ENCODE measurements at regions not wholly inside any gene's neighbourhood (a gene's known extent, or its start where the extent isn't known, plus 50 kb on each side); places are given as distances from the start of the nearest gene placed in this dataset.

DNA sequence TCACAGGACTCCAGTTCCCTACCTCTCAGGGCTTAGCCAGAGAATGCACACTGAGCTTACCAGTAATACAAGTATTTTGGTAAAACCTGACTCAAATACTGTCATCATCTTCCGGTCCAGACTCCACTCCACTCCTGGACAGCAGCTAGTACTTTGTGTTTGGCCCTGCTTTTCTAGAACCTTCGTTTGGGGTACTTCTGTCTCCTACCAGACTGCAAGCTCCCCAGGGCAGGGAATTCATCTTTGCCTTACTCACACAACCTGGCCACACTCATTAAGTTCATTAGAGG is 108.9 kb upstream of the CDC42EP3 start:
- DNase-seq (ENCODE audit: extremely low read depth, low read depth, low spot score) = no peak

GRCh38 chr2:37781028-37781427 is 109.6 kb upstream of the CDC42EP3 start:
- DNase-seq (ENCODE audit: extremely low read depth, low read depth, low spot score) = no peak

DNA sequence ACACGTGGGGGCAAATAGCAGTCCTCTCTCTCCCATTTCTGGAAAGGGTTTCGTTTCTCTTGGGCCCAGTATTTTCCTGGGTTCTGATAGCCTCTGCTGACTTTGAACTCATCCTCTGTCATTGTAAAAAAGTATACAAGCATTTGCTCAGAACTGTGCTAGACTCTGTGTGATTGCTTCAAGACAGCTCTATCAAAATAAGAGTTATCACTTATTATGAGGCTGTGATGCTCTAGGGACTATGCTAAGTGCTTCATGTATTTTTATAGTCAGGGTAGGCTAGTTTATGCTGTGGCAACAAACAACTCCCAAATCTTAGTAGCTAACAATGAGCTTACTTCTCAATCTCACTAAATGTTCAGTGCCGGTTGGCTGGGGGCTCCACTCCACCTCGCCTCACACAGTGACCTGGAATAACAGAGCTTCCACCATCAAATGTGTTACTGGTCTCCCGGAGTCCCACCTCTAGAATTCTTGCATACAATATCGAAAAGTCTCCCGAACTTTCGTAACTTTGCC is 110.8 kb upstream of the CDC42EP3 start:
- no peak for DNase-seq (ENCODE audit: extremely low read depth, low read depth, low spot score)

- no peak for DNase-seq (ENCODE audit: extremely low read depth, low read depth, low spot score)
Observed at GRCh38 chr2:37782721-37783371, 111.4 kb upstream of the CDC42EP3 start.

DNA sequence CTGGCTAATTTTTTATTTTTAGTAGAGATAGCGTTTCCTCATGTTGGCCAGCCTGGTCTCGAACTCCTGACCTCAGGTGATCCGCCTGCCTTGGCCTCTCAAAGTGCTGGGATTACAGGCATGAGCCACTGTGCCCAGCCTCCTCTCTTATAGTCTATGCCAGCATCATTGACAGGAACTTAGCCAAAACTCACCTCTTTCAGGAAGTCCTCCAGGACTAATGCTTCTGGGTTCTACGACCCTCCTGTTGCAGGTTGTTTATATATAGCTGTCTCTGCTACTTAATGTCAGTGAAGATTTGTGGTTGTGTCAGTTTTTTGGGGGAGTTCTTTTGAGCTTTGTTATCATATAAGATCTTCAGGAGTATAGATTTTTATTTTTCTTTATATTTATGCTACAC is 112.1 kb upstream of the CDC42EP3 start:
- DNase-seq (ENCODE audit: extremely low read depth, low read depth, low spot score) = no peak

DNA sequence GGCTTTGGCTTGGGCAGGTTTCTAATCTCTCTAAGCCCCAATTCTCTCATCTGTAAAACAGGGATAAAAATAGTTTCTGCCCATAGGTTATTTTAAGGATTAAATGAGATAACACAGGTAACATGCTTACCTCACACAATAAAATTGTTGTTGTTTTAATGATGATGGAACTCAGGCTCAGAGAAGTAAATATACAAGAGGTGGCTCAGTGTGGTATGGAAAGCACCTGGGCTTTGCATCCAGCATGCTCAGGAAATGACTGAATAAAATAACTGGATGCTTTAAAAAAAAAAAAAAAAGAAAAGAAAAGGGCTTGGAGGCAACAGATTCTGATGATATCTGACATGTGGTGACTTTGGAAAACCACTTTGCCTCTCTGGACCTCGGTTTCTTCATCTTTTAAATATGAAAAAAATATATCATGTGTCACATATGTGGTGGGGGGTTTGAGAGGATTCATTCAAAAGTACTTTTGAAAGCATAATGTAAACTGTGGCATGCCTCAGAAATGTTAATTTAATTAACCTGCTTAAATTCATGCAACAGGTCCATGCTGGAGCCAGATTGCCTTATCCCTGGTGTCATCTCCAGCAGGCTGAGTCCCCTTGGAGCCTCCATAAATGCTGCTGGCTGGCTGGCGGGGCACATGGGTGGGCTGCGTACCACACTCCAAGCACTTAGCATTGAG is 112.8 kb upstream of the CDC42EP3 start:
- DNase-seq (ENCODE audit: extremely low read depth, low read depth, low spot score) = no peak

DNA sequence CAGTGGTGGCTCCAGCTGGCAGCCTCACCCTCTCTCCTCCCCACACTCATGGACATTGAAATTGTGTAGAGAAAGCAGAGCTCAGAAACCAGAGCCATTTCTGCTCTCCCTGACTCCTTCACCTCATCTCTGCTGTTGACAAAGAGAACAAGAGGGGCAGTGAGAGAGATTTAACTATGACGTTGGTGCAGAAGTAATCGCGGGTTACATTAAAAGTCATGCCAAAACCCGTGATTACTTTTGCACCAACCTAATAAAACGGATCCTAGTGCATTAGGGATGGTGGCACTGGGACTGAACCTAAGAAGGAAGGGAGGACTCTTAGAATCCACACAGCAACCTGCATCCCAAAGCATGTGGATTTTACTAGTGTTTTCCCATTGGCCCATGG is 113.3 kb upstream of the CDC42EP3 start:
- DNase-seq (ENCODE audit: extremely low read depth, low read depth, low spot score) = no peak

DNA sequence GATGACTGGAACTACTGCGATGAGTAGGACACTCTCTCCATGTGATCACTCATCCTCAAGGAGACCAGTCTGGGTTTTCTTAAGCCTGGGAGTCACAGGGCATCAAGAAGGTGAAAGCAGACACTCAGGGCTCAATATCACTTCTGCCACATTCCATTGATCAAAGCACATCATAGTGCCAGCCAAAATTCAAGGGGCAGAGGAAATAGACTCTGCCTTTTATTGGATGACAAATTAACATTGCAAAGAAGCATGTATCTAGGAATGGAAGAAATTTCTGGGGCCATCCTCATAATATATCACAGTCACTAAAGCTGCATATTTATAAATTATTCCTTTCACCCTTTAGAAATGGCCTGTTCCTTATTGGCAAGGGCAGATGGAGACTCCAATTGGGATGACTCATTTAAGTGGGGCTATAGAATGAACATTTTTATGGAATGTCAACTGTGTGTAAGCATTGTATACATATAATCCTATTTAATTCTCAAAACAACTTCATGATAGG is 114.8 kb upstream of the CDC42EP3 start:
- no peak for DNase-seq (ENCODE audit: extremely low read depth, low read depth, low spot score)

GRCh38 chr2:37786854-37787253 is 115.4 kb upstream of the CDC42EP3 start:
- no peak for DNase-seq (ENCODE audit: extremely low read depth, low read depth, low spot score)

DNA sequence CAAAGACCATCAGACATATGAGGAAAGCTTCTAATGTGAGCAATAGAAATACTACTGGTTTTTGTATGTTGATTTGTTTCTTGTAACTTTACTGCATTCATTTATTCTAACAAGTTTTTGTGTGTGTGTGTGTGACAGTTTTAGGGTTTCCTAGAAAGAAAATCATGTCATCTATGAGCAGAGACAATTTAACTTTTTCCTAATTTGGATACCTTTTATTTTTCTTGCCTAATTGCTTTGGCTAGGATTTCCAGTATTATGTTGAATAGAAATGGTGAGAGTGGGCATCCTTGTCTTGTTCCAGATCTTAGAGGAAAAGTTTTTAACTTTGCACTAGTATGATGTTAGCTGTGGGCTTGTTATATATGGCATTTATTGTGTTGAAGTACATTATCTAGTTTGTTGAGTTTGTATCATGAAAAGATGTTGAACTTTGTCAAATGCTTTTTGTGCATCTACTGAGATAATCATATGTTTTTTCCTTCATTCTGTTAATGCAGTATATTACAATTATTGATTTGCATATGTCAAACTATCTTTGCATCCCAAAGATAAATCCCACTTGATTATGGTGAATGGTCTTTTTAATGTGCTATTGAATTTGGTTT is 117.3 kb upstream of the CDC42EP3 start:
- DNase-seq (ENCODE audit: extremely low read depth, low read depth, low spot score) = no peak

DNA sequence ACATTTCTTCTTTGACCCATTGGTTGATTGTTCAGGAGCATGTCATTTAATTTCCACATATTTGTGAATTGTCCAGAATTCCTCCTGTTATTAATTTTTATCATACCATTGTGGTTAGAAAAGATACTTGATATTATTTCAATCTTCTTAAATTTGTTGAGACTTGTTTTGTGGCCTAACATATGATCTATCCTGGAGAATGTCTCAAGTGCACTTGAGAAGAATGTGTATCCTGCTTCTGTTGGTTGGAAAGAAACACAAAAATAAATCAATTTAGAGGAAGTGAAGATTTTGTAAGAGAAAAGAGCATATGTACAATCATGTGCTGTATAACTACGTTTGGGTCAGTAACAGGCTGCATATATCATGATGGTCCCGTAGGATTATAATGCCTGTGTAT is 118.6 kb upstream of the CDC42EP3 start:
- no peak for DNase-seq (ENCODE audit: extremely low read depth, low read depth, low spot score)

DNA sequence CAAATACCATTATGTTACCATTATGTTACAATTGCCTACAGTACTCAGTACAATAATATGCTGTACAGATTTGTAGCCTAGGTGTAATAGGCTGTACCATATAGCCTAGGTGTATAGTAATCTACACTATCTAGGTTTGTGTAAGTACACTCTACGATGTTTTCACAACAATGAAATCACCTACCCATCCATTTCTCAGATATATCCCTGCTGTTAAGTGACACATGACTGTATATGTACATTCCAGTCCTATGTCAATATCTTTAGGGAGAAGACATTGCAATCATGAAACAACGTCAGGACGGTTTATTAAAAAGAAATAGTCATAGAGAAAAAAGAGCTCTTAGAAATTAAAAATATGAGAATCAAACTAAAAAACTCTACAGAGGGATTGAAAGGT is 119.0 kb upstream of the CDC42EP3 start:
- no peak for DNase-seq (ENCODE audit: extremely low read depth, low read depth, low spot score)

- DNase-seq (ENCODE audit: extremely low read depth, low read depth, low spot score) = no peak
Observed at GRCh38 chr2:37792366-37792765, 120.9 kb upstream of the CDC42EP3 start.

- no peak for DNase-seq (ENCODE audit: extremely low read depth, low read depth, low spot score)
Observed at GRCh38 chr2:37793004-37793403, 121.6 kb upstream of the CDC42EP3 start.

DNA sequence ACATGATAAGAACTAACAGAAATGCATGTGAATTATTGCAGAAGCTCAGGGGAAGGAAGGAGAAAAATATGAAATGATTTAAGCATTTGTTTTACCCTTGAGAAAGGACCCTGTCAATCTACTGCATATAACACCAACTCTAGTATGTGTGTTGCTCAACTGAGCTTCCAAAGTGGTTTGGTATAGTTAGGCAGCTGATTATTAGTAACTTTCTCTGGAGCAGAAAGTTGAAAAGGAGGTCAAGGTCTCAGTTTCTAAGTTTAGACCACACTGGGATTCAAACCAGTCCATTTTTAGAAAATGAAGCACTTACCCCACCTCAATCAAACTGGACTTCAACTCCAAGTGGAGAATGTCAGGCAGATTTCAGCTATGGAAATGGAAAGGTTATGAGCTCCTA is 123.3 kb upstream of the CDC42EP3 start:
- DNase-seq (ENCODE audit: extremely low read depth, low read depth, low spot score) = no peak

DNA sequence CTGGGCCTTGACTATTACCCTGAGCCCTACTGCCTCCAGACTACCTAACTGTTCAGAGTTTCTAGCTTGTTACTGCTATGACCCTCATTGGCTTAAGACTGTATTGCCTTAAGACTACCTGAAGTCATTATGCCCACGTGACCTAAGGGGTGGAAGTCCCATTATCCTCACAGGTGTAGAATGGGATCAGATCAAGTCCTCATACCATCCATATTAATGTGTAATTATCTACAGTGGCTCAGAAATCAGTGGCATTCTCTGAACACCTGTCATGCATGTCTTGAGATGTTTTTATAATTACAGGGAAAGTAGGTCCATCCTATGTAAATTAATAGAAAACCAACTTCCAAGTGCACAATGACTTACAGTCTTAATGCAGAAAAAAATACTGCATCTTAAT is 124.0 kb upstream of the CDC42EP3 start:
- DNase-seq (ENCODE audit: extremely low read depth, low read depth, low spot score) = no peak

- DNase-seq (ENCODE audit: extremely low read depth, low read depth, low spot score) = no peak
Observed at GRCh38 chr2:37795938-37796337, 124.5 kb upstream of the CDC42EP3 start.

DNA sequence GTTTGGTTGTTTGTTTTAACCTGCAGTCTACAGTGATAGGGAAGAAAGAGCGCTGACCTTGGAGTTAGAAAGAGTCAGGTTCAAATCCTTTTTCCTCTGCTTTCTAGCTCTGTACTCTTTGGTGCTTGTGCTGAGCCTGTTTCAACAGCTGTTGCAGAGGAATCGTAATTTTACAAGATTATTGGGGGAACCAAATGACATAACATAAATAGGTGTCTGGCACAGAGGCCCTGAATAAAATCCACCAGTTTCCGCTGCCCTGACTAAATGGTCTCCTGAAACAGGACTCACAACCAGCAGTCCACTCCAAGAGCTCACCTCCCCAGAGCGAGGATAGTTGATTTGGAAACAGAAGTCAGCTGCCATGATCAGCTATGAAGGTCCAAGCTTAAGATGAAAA is 125.0 kb upstream of the CDC42EP3 start:
- DNase-seq (ENCODE audit: extremely low read depth, low read depth, low spot score) = no peak

- DNase-seq (ENCODE audit: extremely low read depth, low read depth, low spot score) = no peak
Observed at GRCh38 chr2:37797081-37797480, 125.6 kb upstream of the CDC42EP3 start.

DNA sequence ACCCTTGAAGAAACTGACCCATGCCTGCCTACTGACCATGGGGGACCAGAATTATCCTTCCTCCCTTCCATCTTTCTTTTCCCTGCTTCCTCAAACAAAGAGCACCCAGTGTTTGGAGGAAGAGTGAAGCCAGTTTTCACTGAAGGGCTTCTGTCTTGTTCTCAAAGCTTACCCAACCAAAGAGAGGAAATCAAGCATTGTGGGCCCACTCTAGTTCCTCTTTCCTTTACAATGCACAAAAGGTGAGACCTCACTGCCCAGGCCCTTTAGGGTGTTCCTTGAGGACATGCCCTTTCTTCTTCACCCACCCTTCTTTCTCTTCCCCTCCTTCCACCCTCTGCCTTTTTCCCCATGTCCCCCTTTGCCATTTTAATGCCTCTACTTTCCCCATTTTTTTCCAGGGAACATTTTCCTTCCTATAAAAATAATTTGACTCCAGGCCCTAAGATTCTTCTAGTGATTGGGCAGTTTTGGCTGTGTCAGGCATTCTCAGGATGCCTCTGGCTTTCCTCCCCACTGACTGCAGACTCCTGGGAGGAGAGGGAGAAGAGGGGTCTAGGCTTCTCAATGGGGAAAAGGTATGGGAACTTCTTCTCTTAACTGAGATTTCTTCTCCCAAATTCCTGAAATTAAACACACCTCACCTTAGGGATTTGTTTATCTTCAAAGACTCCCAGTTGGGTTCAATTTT is 126.6 kb upstream of the RMDN2 start:
- DNase-seq (ENCODE audit: extremely low read depth, low read depth, low spot score) = no peak

GRCh38 chr2:37800176-37800858 is 124.8 kb upstream of the RMDN2 start:
- no peak for DNase-seq (ENCODE audit: extremely low read depth, low read depth, low spot score)
